Neuronal stem cell (in vitro differentiated cells): ENCODE measurements at regions not wholly inside any gene's neighbourhood (a gene's known extent, or its start where the extent isn't known, plus 50 kb on each side); places are given as distances from the start of the nearest gene placed in this dataset.
"Not testable (repeated sequence)": the region's sequence is repeated elsewhere in the genome, so short reads cannot be mapped to it uniquely, and the experiment has no call there.

ENCODE experiments used
- DNase-seq: peaks from one replicate; pipeline ENCODE4 v3.0.0-alpha.2; 2013; ENCODE audit warnings: low spot score
- H2AFZ ChIP-seq: one replicate; pipeline ENCODE4 v1.6.1; 2013; ENCODE audit warnings: mild to moderate bottlenecking, low read length, inconsistent platforms
- H2AK5ac ChIP-seq: 2 replicates; pipeline ENCODE4 v1.6.1; 2013; ENCODE audit warnings: low read depth, mild to moderate bottlenecking, inconsistent platforms, low read length, moderate library complexity, mixed read lengths
- H2BK120ac ChIP-seq: 2 replicates; pipeline ENCODE4 v1.6.1; 2013; ENCODE audit warnings: low read depth, mild to moderate bottlenecking, inconsistent platforms, low read length, moderate library complexity, mixed read lengths
- H2BK12ac ChIP-seq: one replicate; pipeline ENCODE4 v1.6.1; 2013; ENCODE audit warnings: low read length, inconsistent platforms
- H2BK15ac ChIP-seq: 2 replicates; pipeline ENCODE4 v1.6.1; 2013; ENCODE audit warnings: mild to moderate bottlenecking, low read length, inconsistent platforms, mixed read lengths
- H2BK5ac ChIP-seq: one replicate; pipeline ENCODE4 v1.6.1; 2013; ENCODE audit warnings: inconsistent platforms, mild to moderate bottlenecking, low read length, moderate library complexity
- H3K14ac ChIP-seq: one replicate; pipeline ENCODE4 v1.6.1; 2013; ENCODE audit warnings: low read length, inconsistent platforms
- H3K18ac ChIP-seq: 2 replicates; pipeline ENCODE4 v1.6.1; 2013; ENCODE audit warnings: low read length, inconsistent platforms
- H3K23ac ChIP-seq: 2 replicates; pipeline ENCODE4 v1.6.1; 2013; ENCODE audit warnings: low read depth, mild to moderate bottlenecking, mixed read lengths, low read length, inconsistent platforms; ENCODE audit not compliant: poor library complexity
- H3K27ac ChIP-seq: replicated peaks from 3 replicates; pipeline ENCODE4 v1.5.1; 2013; ENCODE audit warnings: low read length, inconsistent platforms
- H3K27me3 ChIP-seq, 3 experiments: 2 replicates each; pipeline ENCODE4 v1.6.1; 2013; ENCODE audit warnings: low read length in 3 of 3, mild to moderate bottlenecking in 2 of 3, inconsistent platforms in 1 of 3, low read depth in 1 of 3, mixed read lengths in 1 of 3, moderate library complexity in 1 of 3; ENCODE audit not compliant: control insufficient read depth in 3 of 3, insufficient read depth in 3 of 3
- H3K36me3 ChIP-seq, 2 donors: replicated peaks in 1 of 2; 2 replicates each; pipeline ENCODE4 v1.6.1; 2013; ENCODE audit warnings: low read length in 2 of 2; ENCODE audit not compliant: control insufficient read depth in 2 of 2, insufficient read depth in 2 of 2
- H3K4ac ChIP-seq: 2 replicates; pipeline ENCODE4 v1.6.1; 2013; ENCODE audit warnings: inconsistent platforms, mild to moderate bottlenecking, low read length, moderate library complexity
- H3K4me1 ChIP-seq, 2 donors: 1 replicate in 1 of 2; 2 replicates in 1 of 2; pipeline ENCODE4 v1.6.1; 2013; ENCODE audit warnings: low read length in 2 of 2, low read depth in 1 of 2; ENCODE audit not compliant: control insufficient read depth in 2 of 2, insufficient read depth in 1 of 2
- H3K4me2 ChIP-seq: one replicate; pipeline ENCODE4 v1.6.1; 2013; ENCODE audit warnings: mild to moderate bottlenecking, low read length, inconsistent platforms; ENCODE audit not compliant: insufficient read depth, poor library complexity, severe bottlenecking
- H3K4me3 ChIP-seq, 2 donors: 2 replicates each; pipeline ENCODE4 v1.5.1; 2013; ENCODE audit warnings: low read length in 2 of 2, mild to moderate bottlenecking in 2 of 2, inconsistent platforms in 1 of 2, moderate library complexity in 1 of 2
- H3K79me1 ChIP-seq: one replicate; pipeline ENCODE4 v1.6.1; 2013; ENCODE audit warnings: low read depth, mild to moderate bottlenecking, inconsistent platforms, low read length, moderate library complexity
- H3K9ac ChIP-seq: one replicate; pipeline ENCODE4 v1.6.1; 2013; ENCODE audit warnings: mild to moderate bottlenecking, low read depth, low read length, inconsistent platforms; ENCODE audit not compliant: poor library complexity
- H3K9me3 ChIP-seq, 2 donors: replicated peaks in 1 of 2; 2 replicates each; pipeline versions ENCODE3 to v1.6.1; 2013; ENCODE audit warnings: low read length in 2 of 2, mild to moderate bottlenecking in 2 of 2, inconsistent platforms in 1 of 2, low read depth in 1 of 2, mixed read lengths in 1 of 2, moderate library complexity in 1 of 2; ENCODE audit not compliant: control insufficient read depth in 2 of 2, insufficient read depth in 1 of 2
- H4K8ac ChIP-seq: one replicate; pipeline ENCODE4 v1.6.1; 2013; ENCODE audit warnings: low read depth, mild to moderate bottlenecking, inconsistent platforms, low read length, moderate library complexity
- H4K91ac ChIP-seq: one replicate; pipeline ENCODE4 v1.6.1; 2013; ENCODE audit warnings: low read length, low read depth, mild to moderate bottlenecking, inconsistent platforms; ENCODE audit not compliant: poor library complexity
- WGBS, 2 donors: extraction: QIAGEN DNeasy Blood & Tissue Kit; methylation state at CpG; one replicate each; pipeline ENCODE4 v1.1.7; 2013; ENCODE audit warnings: missing lambda C conversion rate in 2 of 2, mixed read lengths in 1 of 2; ENCODE audit not compliant: insufficient read length in 2 of 2, insufficient replicate concordance in 1 of 2; ENCODE audit errors: extremely low coverage in 2 of 2; 5-methylcytosine and 5-hydroxymethylcytosine counted together

- H3K27me3 ChIP-seq = peaks cover 0 to 42% (median 0%) of the 10 kb centered on the region in 3 experiments
- not testable (repeated sequence) for H4K8ac ChIP-seq, H2BK5ac ChIP-seq, H3K79me1 ChIP-seq, H3K4me1 ChIP-seq, H2BK15ac ChIP-seq, H3K23ac ChIP-seq, H4K91ac ChIP-seq, DNase-seq, H3K14ac ChIP-seq, H2BK120ac ChIP-seq, H3K4me3 ChIP-seq, H3K9ac ChIP-seq, H3K4ac ChIP-seq, H2BK12ac ChIP-seq, H3K36me3 ChIP-seq, H2AFZ ChIP-seq, H3K4me2 ChIP-seq, H3K27ac ChIP-seq, H3K18ac ChIP-seq, H2AK5ac ChIP-seq
- H3K9me3 ChIP-seq = peaks cover 0 to 11% of the 10 kb centered on the region in 2 donors
- no CpG with 5 or more reads among the region's 22 CpGs for WGBS, 2 donors
These were observed 98.0 kb downstream of the TMEM121 start for GRCh38 chr14:105624346-105624745.

DNA sequence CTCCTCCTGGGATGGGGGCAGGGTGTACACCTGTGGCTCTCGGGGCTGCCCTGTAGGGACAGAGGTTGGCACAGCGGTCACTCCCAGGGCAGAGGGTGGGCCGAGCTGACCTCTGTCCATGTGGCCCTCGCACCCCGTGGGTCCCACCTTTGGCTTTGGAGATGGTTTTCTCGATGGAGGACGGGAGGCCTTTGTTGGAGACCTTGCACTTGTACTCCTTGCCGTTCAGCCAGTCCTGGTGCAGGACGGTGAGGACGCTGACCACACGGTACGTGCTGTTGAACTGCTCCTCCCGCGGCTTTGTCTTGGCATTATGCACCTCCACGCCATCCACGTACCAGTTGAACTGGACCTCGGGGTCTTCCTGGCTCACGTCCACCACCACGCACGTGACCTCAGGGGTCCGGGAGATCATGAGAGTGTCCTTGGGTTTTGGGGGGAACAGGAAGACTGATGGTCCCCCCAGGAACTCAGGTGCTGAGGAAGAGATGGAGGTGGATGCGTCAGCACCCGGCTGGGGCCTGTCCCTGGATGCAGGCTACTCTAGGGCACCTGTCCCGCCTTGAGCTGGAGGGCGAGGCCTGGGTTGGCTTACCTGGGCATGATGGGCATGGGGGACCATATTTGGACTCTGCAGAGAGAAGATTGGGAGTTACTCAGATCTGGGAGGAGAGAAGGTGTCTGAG is 98.5 kb downstream of the TMEM121 start:
- H3K9me3 ChIP-seq, H2AK5ac ChIP-seq, H3K36me3 ChIP-seq, H3K4me1 ChIP-seq, H3K4me3 ChIP-seq, H3K27ac ChIP-seq, H2AFZ ChIP-seq, H3K23ac ChIP-seq, H2BK5ac ChIP-seq, H2BK15ac ChIP-seq, H2BK12ac ChIP-seq, H3K14ac ChIP-seq, H2BK120ac ChIP-seq, H3K4ac ChIP-seq, H4K91ac ChIP-seq, H4K8ac ChIP-seq, H3K4me2 ChIP-seq, H3K18ac ChIP-seq, H3K9ac ChIP-seq, DNase-seq, H3K79me1 ChIP-seq: not testable (repeated sequence)
- H3K27me3 ChIP-seq = peaks cover 0 to 39% (median 0%) of the 10 kb centered on the region in 3 experiments
- WGBS, 2 donors = no CpG with 5 or more reads among the region's 25 CpGs

GRCh38 chr14:105625448-105625847 is 99.1 kb downstream of the TMEM121 start:
- H3K9me3 ChIP-seq, DNase-seq, H4K8ac ChIP-seq, H3K23ac ChIP-seq, H3K79me1 ChIP-seq, H2AK5ac ChIP-seq, H3K4me1 ChIP-seq, H3K36me3 ChIP-seq, H2BK15ac ChIP-seq, H2BK5ac ChIP-seq, H3K4me2 ChIP-seq, H2BK12ac ChIP-seq, H3K4ac ChIP-seq, H3K4me3 ChIP-seq, H3K18ac ChIP-seq, H3K27ac ChIP-seq, H3K14ac ChIP-seq, H4K91ac ChIP-seq, H2BK120ac ChIP-seq, H3K9ac ChIP-seq, H2AFZ ChIP-seq: not testable (repeated sequence)
- peaks cover 0 to 39% (median 0%) of the 10 kb centered on the region in 3 experiments for H3K27me3 ChIP-seq
- WGBS, 2 donors = no CpG with 5 or more reads among the region's 9 CpGs

DNA sequence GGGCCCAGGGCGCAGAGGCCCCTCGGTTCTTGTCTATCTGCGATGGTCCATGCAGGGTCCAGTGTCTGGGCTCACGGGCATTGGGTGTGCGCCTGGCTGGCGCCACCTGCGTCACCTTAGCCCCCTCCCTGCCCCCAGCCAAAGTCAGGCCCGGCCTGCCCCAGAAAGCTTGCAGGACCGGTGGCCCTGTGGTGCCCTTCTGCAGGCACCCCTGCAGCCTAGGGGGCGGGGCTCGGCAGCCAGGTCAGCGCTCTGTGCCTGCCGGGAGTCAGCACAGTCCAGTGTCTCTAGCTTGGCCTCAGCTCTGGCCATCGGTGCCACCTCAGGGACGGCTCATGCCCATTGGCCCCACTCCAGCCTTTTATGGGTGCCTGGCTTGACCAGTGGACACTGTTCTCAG is 99.7 kb downstream of the TMEM121 start:
- H2AFZ ChIP-seq, H4K8ac ChIP-seq, H2BK120ac ChIP-seq, H3K27ac ChIP-seq, H3K36me3 ChIP-seq, H2BK15ac ChIP-seq, H2AK5ac ChIP-seq, H3K14ac ChIP-seq, H2BK5ac ChIP-seq, H3K4me2 ChIP-seq, H3K4ac ChIP-seq, DNase-seq, H3K4me1 ChIP-seq, H3K18ac ChIP-seq, H3K79me1 ChIP-seq, H4K91ac ChIP-seq, H2BK12ac ChIP-seq, H3K23ac ChIP-seq, H3K4me3 ChIP-seq, H3K9ac ChIP-seq: not testable (repeated sequence)
- no CpG with 5 or more reads among the region's 15 CpGs for WGBS, 2 donors
- Histone ChIP-seq H3K27me3 (peaks cover 0 to 39% (median 0%) of the 10 kb centered on the region in 3 experiments), H3K9me3 (peaks cover 0 to 11% of the 10 kb centered on the region in 2 donors)
